HG03442 (cell line): ENCODE measurements at regions not wholly inside any gene's neighbourhood (a gene's known extent, or its start where the extent isn't known, plus 50 kb on each side); places are given as distances from the start of the nearest gene placed in this dataset.
"Not testable (repeated sequence)": the region's sequence is repeated elsewhere in the genome, so short reads cannot be mapped to it uniquely, and the experiment has no call there.

ENCODE experiments used
- ATAC-seq: cut with Tn5 transposase; IDR thresholded peaks from one replicate; pipeline ENCODE4 v1.9.1; 2021; ENCODE audit warnings: mild to moderate bottlenecking, moderate library complexity; ENCODE audit not compliant: unreplicated experiment

- no peak for ATAC-seq
Measured at GRCh38 chr7:68121056-68121455, 1124.4 kb downstream of the TYW1 start.

- no peak for ATAC-seq
Measured at GRCh38 chr7:68121655-68122054, 1125.0 kb downstream of the TYW1 start.

- no peak for ATAC-seq
Measured at GRCh38 chr7:68122801-68123200, 1126.2 kb downstream of the TYW1 start.

- no peak for ATAC-seq
Measured at GRCh38 chr7:68125168-68125567, 1128.5 kb downstream of the TYW1 start.

- ATAC-seq, result no peak
Measured at GRCh38 chr7:68133045-68133444, 1136.4 kb downstream of the TYW1 start.

GRCh38 chr7:68143345-68143744 is 1146.7 kb downstream of the TYW1 start:
- no peak for ATAC-seq

- ATAC-seq, result no peak
Measured at GRCh38 chr7:68146983-68147382, 1150.3 kb downstream of the TYW1 start.

- no peak for ATAC-seq
Measured at GRCh38 chr7:68147614-68148238, 1151.1 kb downstream of the TYW1 start.

GRCh38 chr7:68148440-68148839 is 1151.8 kb downstream of the TYW1 start:
- ATAC-seq, result no peak

GRCh38 chr7:68152205-68152604 is 1155.6 kb downstream of the TYW1 start:
- ATAC-seq, result no peak

GRCh38 chr7:68155676-68156075 is 1159.0 kb downstream of the TYW1 start:
- ATAC-seq, result no peak

GRCh38 chr7:68158686-68159295 is 1162.2 kb downstream of the TYW1 start:
- ATAC-seq, result no peak

GRCh38 chr7:68162712-68163111 is 1166.1 kb downstream of the TYW1 start:
- ATAC-seq, result no peak

GRCh38 chr7:68166525-68166924 is 1169.9 kb downstream of the TYW1 start:
- no peak for ATAC-seq

GRCh38 chr7:68173513-68173912 is 1176.9 kb downstream of the TYW1 start:
- ATAC-seq, result no peak

GRCh38 chr7:68176974-68177373 is 1180.3 kb downstream of the TYW1 start:
- ATAC-seq, result no peak

- no peak for ATAC-seq
Measured at GRCh38 chr7:68180761-68181160, 1184.1 kb downstream of the TYW1 start.

GRCh38 chr7:68183176-68183575 is 1186.5 kb downstream of the TYW1 start:
- no peak for ATAC-seq

- no peak for ATAC-seq
Measured at GRCh38 chr7:68185631-68186456, 1189.2 kb downstream of the TYW1 start.

- no peak for ATAC-seq
Measured at GRCh38 chr7:68187532-68187931, 1190.9 kb downstream of the TYW1 start.

GRCh38 chr7:68192941-68193340 is 1196.3 kb downstream of the TYW1 start:
- no peak for ATAC-seq

- not testable (repeated sequence) for ATAC-seq
Measured at GRCh38 chr7:68195642-68196041, 1199.0 kb downstream of the TYW1 start.
